ENCODE measurements at regions not wholly inside any gene's neighbourhood (a gene's known extent, or its start where the extent isn't known, plus 50 kb on each side); places are given as distances from the start of the nearest gene placed in this dataset.

GRCh38 chr1:56235909-56236510, 343.4 kb downstream of the PLPP3 start:
- no peak overlapping the region for H3K27ac Mint-ChIP-seq
- ChIA-PET POLR2A (no interaction called here), CTCF (no interaction called here)
- H3K36me3 Mint-ChIP-seq (ENCODE audit: low read depth) = no peaks in the 10 kb centered on the region
- ATAC-seq = no peak
- peaks cover 7% of the 10 kb centered on the region for H3K9me3 Mint-ChIP-seq (ENCODE audit: insufficient read depth)
- H3K4me3 Mint-ChIP-seq = no peak overlapping the region
- DNase-seq = no peak
- H3K27me3 Mint-ChIP-seq (ENCODE audit: low read depth) = no peaks in the 10 kb centered on the region
- no peaks in the 10 kb centered on the region for H3K4me1 Mint-ChIP-seq (ENCODE audit: low read depth)

GRCh38 chr1:56229186-56229585, 350.2 kb downstream of the PLPP3 start:
- Mint-ChIP-seq H3K27ac (no peak overlapping the region), H3K27me3 (ENCODE audit: low read depth) (no peaks in the 10 kb centered on the region), H3K36me3 (ENCODE audit: low read depth) (no peaks in the 10 kb centered on the region), H3K4me3 (no peak overlapping the region), H3K9me3 (ENCODE audit: insufficient read depth) (no peaks in the 10 kb centered on the region), H3K4me1 (ENCODE audit: low read depth) (no peaks in the 10 kb centered on the region)
- no peak for DNase-seq
- POLR2A ChIA-PET = no interaction called here
- no peak for ATAC-seq
- CTCF ChIA-PET = no interaction called here

GRCh38 chr1:56227886-56228285, 351.5 kb downstream of the PLPP3 start:
- no peak for DNase-seq
- H3K36me3 Mint-ChIP-seq (ENCODE audit: low read depth) = no peaks in the 10 kb centered on the region
- no peak overlapping the region for H3K4me3 Mint-ChIP-seq
- no peaks in the 10 kb centered on the region for H3K4me1 Mint-ChIP-seq (ENCODE audit: low read depth)
- H3K9me3 Mint-ChIP-seq (ENCODE audit: insufficient read depth) = no peaks in the 10 kb centered on the region
- CTCF ChIA-PET = no interaction called here
- no peak overlapping the region for H3K27ac Mint-ChIP-seq
- no peak for ATAC-seq
- POLR2A ChIA-PET = no interaction called here
- no peaks in the 10 kb centered on the region for H3K27me3 Mint-ChIP-seq (ENCODE audit: low read depth)

- H3K9me3 Mint-ChIP-seq (ENCODE audit: insufficient read depth) = no peaks in the 10 kb centered on the region
- H3K36me3 Mint-ChIP-seq (ENCODE audit: low read depth) = no peaks in the 10 kb centered on the region
- no peaks in the 10 kb centered on the region for H3K4me1 Mint-ChIP-seq (ENCODE audit: low read depth)
- H3K4me3 Mint-ChIP-seq = no peak overlapping the region
- ATAC-seq (no peak), DNase-seq (no peak)
- no peak overlapping the region for H3K27ac Mint-ChIP-seq
- ChIA-PET POLR2A (no interaction called here), CTCF (no interaction called here)
- no peaks in the 10 kb centered on the region for H3K27me3 Mint-ChIP-seq (ENCODE audit: low read depth)
Observed at GRCh38 chr1:56227401-56227800, 352.0 kb downstream of the PLPP3 start.

GRCh38 chr1:56225964-56226815, 353.2 kb downstream of the PLPP3 start:
- POLR2A ChIA-PET = no interaction called here
- H3K9me3 Mint-ChIP-seq (ENCODE audit: insufficient read depth) = no peaks in the 10 kb centered on the region

GRCh38 chr1:56223968-56224367, 355.4 kb downstream of the PLPP3 start:
- Mint-ChIP-seq H3K27me3 (ENCODE audit: low read depth) (no peaks in the 10 kb centered on the region), H3K4me3 (no peak overlapping the region), H3K9me3 (ENCODE audit: insufficient read depth) (no peaks in the 10 kb centered on the region), H3K4me1 (ENCODE audit: low read depth) (no peaks in the 10 kb centered on the region), H3K27ac (no peak overlapping the region), H3K36me3 (ENCODE audit: low read depth) (no peaks in the 10 kb centered on the region)
- no peak for DNase-seq
- ATAC-seq = no peak
- POLR2A ChIA-PET = no interaction called here
- CTCF ChIA-PET = no interaction called here

More at GRCh38 chr1:56225964-56226815, 353.2 kb downstream of the PLPP3 start:
- H3K4me1 Mint-ChIP-seq (ENCODE audit: low read depth) = no peaks in the 10 kb centered on the region
- H3K27me3 Mint-ChIP-seq (ENCODE audit: low read depth) = no peaks in the 10 kb centered on the region
- CTCF ChIA-PET = no interaction called here
- no peaks in the 10 kb centered on the region for H3K36me3 Mint-ChIP-seq (ENCODE audit: low read depth)
- no peak for ATAC-seq
- DNase-seq = no peak
- H3K27ac Mint-ChIP-seq = no peak overlapping the region
- no peak overlapping the region for H3K4me3 Mint-ChIP-seq

- CTCF ChIA-PET = no interaction called here
- no peaks in the 10 kb centered on the region for H3K4me1 Mint-ChIP-seq (ENCODE audit: low read depth)
- no peak overlapping the region for H3K27ac Mint-ChIP-seq
- DNase-seq = no peak
- no peaks in the 10 kb centered on the region for H3K27me3 Mint-ChIP-seq (ENCODE audit: low read depth)
- no peaks in the 10 kb centered on the region for H3K36me3 Mint-ChIP-seq (ENCODE audit: low read depth)
- no peaks in the 10 kb centered on the region for H3K9me3 Mint-ChIP-seq (ENCODE audit: insufficient read depth)
- no peak for ATAC-seq
- H3K4me3 Mint-ChIP-seq = no peak overlapping the region
- POLR2A ChIA-PET = no interaction called here
Observed at GRCh38 chr1:56222914-56223540, 356.3 kb downstream of the PLPP3 start.

- POLR2A ChIA-PET = no interaction called here
- Mint-ChIP-seq H3K36me3 (ENCODE audit: low read depth) (no peaks in the 10 kb centered on the region), H3K27ac (no peak overlapping the region), H3K4me3 (no peak overlapping the region), H3K9me3 (ENCODE audit: insufficient read depth) (no peaks in the 10 kb centered on the region), H3K27me3 (ENCODE audit: low read depth) (no peaks in the 10 kb centered on the region), H3K4me1 (ENCODE audit: low read depth) (no peaks in the 10 kb centered on the region)
- ATAC-seq (no peak), DNase-seq (no peak)
- CTCF ChIA-PET = no interaction called here
Observed at GRCh38 chr1:56220021-56220420, 359.3 kb downstream of the PLPP3 start.

GRCh38 chr1:56218023-56218422, 361.3 kb downstream of the PLPP3 start:
- H3K27me3 Mint-ChIP-seq (ENCODE audit: low read depth) = no peaks in the 10 kb centered on the region

GRCh38 chr1:56216218-56216617, 363.1 kb downstream of the PLPP3 start:
- Mint-ChIP-seq H3K9me3 (ENCODE audit: insufficient read depth) (no peaks in the 10 kb centered on the region), H3K36me3 (ENCODE audit: low read depth) (no peaks in the 10 kb centered on the region), H3K4me3 (no peak overlapping the region), H3K27me3 (ENCODE audit: low read depth) (no peaks in the 10 kb centered on the region), H3K27ac (no peak overlapping the region), H3K4me1 (ENCODE audit: low read depth) (no peaks in the 10 kb centered on the region)
- CTCF ChIA-PET = no interaction called here
- no peak for DNase-seq
- POLR2A ChIA-PET = no interaction called here
- ATAC-seq = no peak

More at GRCh38 chr1:56218023-56218422, 361.3 kb downstream of the PLPP3 start:
- H3K4me3 Mint-ChIP-seq = no peak overlapping the region
- H3K9me3 Mint-ChIP-seq (ENCODE audit: insufficient read depth) = no peaks in the 10 kb centered on the region
- ChIA-PET POLR2A (no interaction called here), CTCF (no interaction called here)
- H3K27ac Mint-ChIP-seq = no peak overlapping the region
- ATAC-seq (no peak), DNase-seq (no peak)
- no peaks in the 10 kb centered on the region for H3K4me1 Mint-ChIP-seq (ENCODE audit: low read depth)
- H3K36me3 Mint-ChIP-seq (ENCODE audit: low read depth) = no peaks in the 10 kb centered on the region

- Mint-ChIP-seq H3K36me3 (ENCODE audit: low read depth) (no peaks in the 10 kb centered on the region), H3K4me1 (ENCODE audit: low read depth) (no peaks in the 10 kb centered on the region), H3K27ac (no peak overlapping the region), H3K4me3 (no peak overlapping the region), H3K27me3 (ENCODE audit: low read depth) (no peaks in the 10 kb centered on the region), H3K9me3 (ENCODE audit: insufficient read depth) (no peaks in the 10 kb centered on the region)
- CTCF ChIA-PET = no interaction called here
- POLR2A ChIA-PET = no interaction called here
- ATAC-seq (no peak), DNase-seq (no peak)
Observed at GRCh38 chr1:56215771-56216170, 363.6 kb downstream of the PLPP3 start.

GRCh38 chr1:56215086-56215485, 364.3 kb downstream of the PLPP3 start:
- Mint-ChIP-seq H3K4me1 (ENCODE audit: low read depth) (no peaks in the 10 kb centered on the region), H3K27ac (no peak overlapping the region), H3K27me3 (ENCODE audit: low read depth) (no peaks in the 10 kb centered on the region), H3K4me3 (no peak overlapping the region), H3K36me3 (ENCODE audit: low read depth) (no peaks in the 10 kb centered on the region), H3K9me3 (ENCODE audit: insufficient read depth) (no peaks in the 10 kb centered on the region)
- DNase-seq (no peak), ATAC-seq (no peak)
- ChIA-PET POLR2A (no interaction called here), CTCF (no interaction called here)

All from activated CD8-positive, alpha-beta T cell treated with anti-CD3 and anti-CD28 coated beads, Interleukin-2, amount 10 ng/mL, durations not matched to agents 7 days and 5 days (primary cell).